ENCODE measurements at regions not wholly inside any gene's neighbourhood (a gene's known extent, or its start where the extent isn't known, plus 50 kb on each side); places are given as distances from the start of the nearest gene placed in this dataset.

- ATAC-seq (ENCODE audit: low read depth): no peak
- no peaks in the 10 kb centered on the region for H3K27me3 ChIP-seq (replicated peaks in 1 of 4; ENCODE audit: control extremely low read depth in 1 of 4, control insufficient read depth in 3 of 4, insufficient read depth in 4 of 4, low read length in 3 of 4)
- no peak overlapping the region for H3K27ac Mint-ChIP-seq
- CTCF ChIA-PET: no interaction called here
- H3K36me3 ChIP-seq (replicated peaks in 1 of 2; ENCODE audit: control extremely low read depth in 1 of 2, control insufficient read depth in 1 of 2, extremely low read depth in 1 of 2, insufficient read depth in 2 of 2, low read length in 1 of 2): no peaks in the 10 kb centered on the region
- no peaks in the 10 kb centered on the region for H3K27me3 Mint-ChIP-seq
- no peaks in the 10 kb centered on the region for H3K4me1 Mint-ChIP-seq
- no peak overlapping the region for H2AFZ ChIP-seq (ENCODE audit: insufficient read depth, low read depth, low read length, poor library complexity, severe bottlenecking)
- no peak overlapping the region for H3K9ac ChIP-seq (ENCODE audit: low read length)
- 86% methylated on average over 1 of the region's 5 CpGs for WGBS (ENCODE audit: insufficient coverage)
- H3K4me3 Mint-ChIP-seq: no peak overlapping the region
- H4K20me1 ChIP-seq (ENCODE audit: control insufficient read depth, insufficient read depth, low read length, poor library complexity, severe bottlenecking): no peaks in the 10 kb centered on the region
- no peaks in the 10 kb centered on the region for H3K4me1 ChIP-seq (ENCODE audit: control insufficient read depth in 2 of 2, insufficient read depth in 2 of 2, low read length in 2 of 2)
- H3K79me2 ChIP-seq (ENCODE audit: control insufficient read depth, insufficient read depth, low read length): no peaks in the 10 kb centered on the region
- no peak overlapping the region for H3K4me3 ChIP-seq (ENCODE audit: control extremely low read depth in 1 of 5, extremely low read depth in 1 of 5, insufficient read depth in 1 of 5, low read depth in 2 of 5, low read length in 4 of 5)
- peaks cover 0 to 1% (median 0%) of the 10 kb centered on the region in 3 donors for H3K9me3 ChIP-seq (ENCODE audit: control extremely low read depth in 1 of 3, control insufficient read depth in 2 of 3, insufficient read depth in 1 of 3, low read length in 2 of 3)
- H3K4me2 ChIP-seq (replicated peaks; ENCODE audit: low read depth, low read length, poor library complexity, severe bottlenecking): no peak overlapping the region
- no peak overlapping the region for H3K27ac ChIP-seq (ENCODE audit: low read length in 2 of 2)
- intact Hi-C loops (cut with micrococcal nuclease): no loop called here
- DNase-seq: no peak
- TF ChIP-seq EZH2 (IDR thresholded peaks at IDR 0.05; ENCODE audit: borderline replicate concordance, insufficient read depth, low read depth, low read length, poor library complexity, severe bottlenecking): no peak
- TF ChIP-seq CTCF (IDR thresholded peaks at IDR 0.05): no peak
- POLR2A ChIA-PET: no interaction called here
- no peaks in the 10 kb centered on the region for H3K9me3 Mint-ChIP-seq (ENCODE audit: insufficient read depth)
These were observed 1446.8 kb downstream of the MRPL39 start for GRCh38 chr21:24160528-24160927.

- no CpG with 5 or more reads among the region's 2 CpGs for WGBS (ENCODE audit: insufficient coverage)
- no peak overlapping the region for H3K9ac ChIP-seq (ENCODE audit: low read length)
- no peaks in the 10 kb centered on the region for H3K4me1 ChIP-seq (ENCODE audit: control insufficient read depth in 2 of 2, insufficient read depth in 2 of 2, low read length in 2 of 2)
- H3K27me3 ChIP-seq (replicated peaks in 1 of 4; ENCODE audit: control extremely low read depth in 1 of 4, control insufficient read depth in 3 of 4, insufficient read depth in 4 of 4, low read length in 3 of 4): no peaks in the 10 kb centered on the region
- Mint-ChIP-seq H3K27ac (no peak overlapping the region), H3K4me3 (no peak overlapping the region), H3K27me3 (no peaks in the 10 kb centered on the region), H3K4me1 (no peaks in the 10 kb centered on the region), H3K9me3 (ENCODE audit: insufficient read depth) (no peaks in the 10 kb centered on the region)
- no peak for TF ChIP-seq EZH2 (IDR thresholded peaks at IDR 0.05; ENCODE audit: borderline replicate concordance, insufficient read depth, low read depth, low read length, poor library complexity, severe bottlenecking)
- no peak for TF ChIP-seq CTCF (IDR thresholded peaks at IDR 0.05)
- CTCF ChIA-PET: no interaction called here
- no peaks in the 10 kb centered on the region for H4K20me1 ChIP-seq (ENCODE audit: control insufficient read depth, insufficient read depth, low read length, poor library complexity, severe bottlenecking)
- POLR2A ChIA-PET: no interaction called here
- H3K27ac ChIP-seq (ENCODE audit: low read length in 2 of 2): no peak overlapping the region
- H3K9me3 ChIP-seq (ENCODE audit: control extremely low read depth in 1 of 3, control insufficient read depth in 2 of 3, insufficient read depth in 1 of 3, low read length in 2 of 3): no peaks in the 10 kb centered on the region
- DNase-seq: no peak
- H2AFZ ChIP-seq (ENCODE audit: insufficient read depth, low read depth, low read length, poor library complexity, severe bottlenecking): no peak overlapping the region
- H3K4me2 ChIP-seq (replicated peaks; ENCODE audit: low read depth, low read length, poor library complexity, severe bottlenecking): no peak overlapping the region
- ATAC-seq (ENCODE audit: low read depth): no peak
- H3K4me3 ChIP-seq (ENCODE audit: control extremely low read depth in 1 of 5, extremely low read depth in 1 of 5, insufficient read depth in 1 of 5, low read depth in 2 of 5, low read length in 4 of 5): no peak overlapping the region
- no peaks in the 10 kb centered on the region for H3K79me2 ChIP-seq (ENCODE audit: control insufficient read depth, insufficient read depth, low read length)
- H3K36me3 ChIP-seq (replicated peaks in 1 of 2; ENCODE audit: control extremely low read depth in 1 of 2, control insufficient read depth in 1 of 2, extremely low read depth in 1 of 2, insufficient read depth in 2 of 2, low read length in 1 of 2): no peaks in the 10 kb centered on the region
- intact Hi-C loops (cut with micrococcal nuclease): no loop called here
These were observed 1454.1 kb downstream of the MRPL39 start for GRCh38 chr21:24153137-24153536.

Data from B cell (primary cell).